ENCODE measurements at regions not wholly inside any gene's neighbourhood (a gene's known extent, or its start where the extent isn't known, plus 50 kb on each side); places are given as distances from the start of the nearest gene placed in this dataset.
"Not testable (repeated sequence)": the region's sequence is repeated elsewhere in the genome, so short reads cannot be mapped to it uniquely, and the experiment has no call there.

GRCh38 chr17:77341069-77341541, 200.3 kb downstream of the SEC14L1 start:
- DNase-seq (ENCODE audit: low read depth) = no peak

- DNase-seq (ENCODE audit: low read depth) = not testable (repeated sequence)
Measured at GRCh38 chr17:77342656-77342990, 201.9 kb downstream of the SEC14L1 start.

GRCh38 chr17:77343031-77343800, 202.4 kb downstream of the SEC14L1 start:
- no peak for DNase-seq (ENCODE audit: low read depth)

- no peak for DNase-seq (ENCODE audit: low read depth)
Measured at GRCh38 chr17:77344038-77344437, 203.3 kb downstream of the SEC14L1 start.

GRCh38 chr17:77345260-77345910, 204.6 kb downstream of the SEC14L1 start:
- no peak for DNase-seq (ENCODE audit: low read depth)

GRCh38 chr17:77346765-77347164, 206.0 kb downstream of the SEC14L1 start:
- DNase-seq (ENCODE audit: low read depth) = no peak

- no peak for DNase-seq (ENCODE audit: low read depth)
Measured at GRCh38 chr17:77347544-77347943, 206.8 kb downstream of the SEC14L1 start.

GRCh38 chr17:77349976-77350830, 209.4 kb downstream of the SEC14L1 start:
- no peak for DNase-seq (ENCODE audit: low read depth)

- no peak for DNase-seq (ENCODE audit: low read depth)
Measured at GRCh38 chr17:77352441-77352840, 211.7 kb downstream of the SEC14L1 start.

GRCh38 chr17:77352996-77353395, 212.2 kb downstream of the SEC14L1 start:
- DNase-seq (ENCODE audit: low read depth) = no peak

- DNase-seq (ENCODE audit: low read depth) = no peak
Measured at GRCh38 chr17:77353684-77354419, 213.1 kb downstream of the SEC14L1 start.

GRCh38 chr17:77354420-77354669, 213.6 kb downstream of the SEC14L1 start:
- no peak for DNase-seq (ENCODE audit: low read depth)

GRCh38 chr17:77354670-77355455, 214.1 kb downstream of the SEC14L1 start:
- DNase-seq (ENCODE audit: low read depth) = peak; percentile 98

GRCh38 chr17:77356109-77356689, 215.4 kb downstream of the SEC14L1 start:
- no peak for DNase-seq (ENCODE audit: low read depth)

- no peak for DNase-seq (ENCODE audit: low read depth)
Measured at GRCh38 chr17:77356690-77357201, 216.0 kb downstream of the SEC14L1 start.

GRCh38 chr17:77358801-77359200, 218.0 kb downstream of the SEC14L1 start:
- DNase-seq (ENCODE audit: low read depth) = no peak

- DNase-seq (ENCODE audit: low read depth) = no peak
Measured at GRCh38 chr17:77359236-77359635, 218.5 kb downstream of the SEC14L1 start.

- DNase-seq (ENCODE audit: low read depth) = no peak
Measured at GRCh38 chr17:77361986-77362620, 221.3 kb downstream of the SEC14L1 start.

- DNase-seq (ENCODE audit: low read depth) = no peak
Measured at GRCh38 chr17:77363821-77364361, 223.1 kb downstream of the SEC14L1 start.

- no peak for DNase-seq (ENCODE audit: low read depth)
Measured at GRCh38 chr17:77364381-77364911, 223.7 kb downstream of the SEC14L1 start.

All from HS-5 (cell line).